ENCODE measurements at regions not wholly inside any gene's neighbourhood (a gene's known extent, or its start where the extent isn't known, plus 50 kb on each side); places are given as distances from the start of the nearest gene placed in this dataset.

GRCh38 chr6:10303608-10304506 is 111.0 kb downstream of the TFAP2A start:
- DNase-seq = no peak

GRCh38 chr6:10302566-10303235 is 112.2 kb downstream of the TFAP2A start:
- no peak for DNase-seq

- DNase-seq = no peak
These were observed 114.8 kb downstream of the TFAP2A start for GRCh38 chr6:10300071-10300470.

GRCh38 chr6:10297832-10298231 is 117.0 kb downstream of the TFAP2A start:
- peak; percentile 49 for DNase-seq

- no peak for DNase-seq
These were observed 136.1 kb downstream of the TFAP2A start for GRCh38 chr6:10278746-10279145.

- no peak for DNase-seq
These were observed 138.1 kb downstream of the TFAP2A start for GRCh38 chr6:10276660-10277287.

- DNase-seq = no peak
These were observed 138.8 kb downstream of the TFAP2A start for GRCh38 chr6:10276106-10276505.

GRCh38 chr6:10272591-10272990 is 142.3 kb downstream of the TFAP2A start:
- no peak for DNase-seq

- DNase-seq = no peak
These were observed 142.9 kb downstream of the TFAP2A start for GRCh38 chr6:10271982-10272381.

GRCh38 chr6:10269814-10270472 is 144.9 kb downstream of the TFAP2A start:
- no peak for DNase-seq

- DNase-seq = no peak
These were observed 146.1 kb downstream of the TFAP2A start for GRCh38 chr6:10268611-10269310.

- DNase-seq = no peak
These were observed 146.8 kb downstream of the TFAP2A start for GRCh38 chr6:10268111-10268510.

- no peak for DNase-seq
These were observed 148.4 kb downstream of the TFAP2A start for GRCh38 chr6:10266462-10266861.

GRCh38 chr6:10266061-10266460 is 148.8 kb downstream of the TFAP2A start:
- no peak for DNase-seq

GRCh38 chr6:10262505-10262904 is 152.4 kb downstream of the TFAP2A start:
- DNase-seq = no peak

- DNase-seq = no peak
These were observed 155.2 kb downstream of the TFAP2A start for GRCh38 chr6:10259671-10260070.

- no peak for DNase-seq
These were observed 156.5 kb downstream of the TFAP2A start for GRCh38 chr6:10258341-10258740.

GRCh38 chr6:10256113-10256690 is 158.7 kb downstream of the TFAP2A start:
- DNase-seq = no peak

- DNase-seq = no peak
These were observed 164.1 kb downstream of the TFAP2A start for GRCh38 chr6:10250655-10251220.

GRCh38 chr6:10248378-10248843 is 166.5 kb downstream of the TFAP2A start:
- DNase-seq = peak; percentile 4

GRCh38 chr6:10237298-10238038 is 177.4 kb downstream of the TFAP2A start:
- no peak for DNase-seq
